ENCODE measurements at regions not wholly inside any gene's neighbourhood (a gene's known extent, or its start where the extent isn't known, plus 50 kb on each side); places are given as distances from the start of the nearest gene placed in this dataset.

DNA sequence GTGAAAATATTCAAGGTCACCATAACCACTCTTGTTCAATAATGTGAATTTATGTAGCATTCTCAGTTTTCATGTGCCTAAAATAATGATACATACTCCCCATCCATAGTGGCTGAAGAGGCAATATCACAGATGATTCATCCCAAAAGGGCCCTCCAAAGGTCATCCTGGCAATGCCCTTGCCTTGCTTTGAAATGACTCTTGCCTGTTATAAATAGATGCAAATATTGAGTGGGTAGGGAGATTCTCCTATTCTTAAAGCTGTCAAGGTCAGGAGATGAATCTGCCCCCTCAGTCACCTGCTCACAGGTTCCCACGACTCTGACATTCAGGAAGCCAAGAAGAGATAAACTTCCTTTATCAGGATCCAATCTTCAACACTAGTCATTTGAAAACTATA is 490.5 kb downstream of the TNS1 start:
- ChIA-PET POLR2A (no interaction called here), CTCF (ENCODE audit: low intra/inter-chr PET ratio, low total read pairs) (no interaction called here)
- DNase-seq (ENCODE audit: low spot score): no peak
- H3K9me3 ChIP-seq (ENCODE audit: low read length): no peaks in the 10 kb centered on the region
- no peaks in the 10 kb centered on the region for H3K4me1 ChIP-seq (ENCODE audit: insufficient read depth, low read length)
- ATAC-seq: no peak
- no peaks in the 10 kb centered on the region for H3K79me2 ChIP-seq (ENCODE audit: insufficient read depth, low read length)
- no peak overlapping the region for H2AFZ ChIP-seq (ENCODE audit: low read length)
- intact Hi-C loops (cut with micrococcal nuclease; ENCODE audit: unreplicated experiment): loop anchor here (5.0 kb wide), 1 partner anchor 995 kb away; no protein-coding TSS in a partner anchor
- in situ Hi-C loops (cut with HindIII; ENCODE audit: extremely low pct_ligation_motif_present, low pct_unique_long_range_greater_than_20kb): loop anchor here (5.0 to 25.0 kb wide), 3 partner anchors 470 to 1000 kb away; partner anchors contain the start of gene IGFBP5
- no peaks in the 10 kb centered on the region for H4K20me1 ChIP-seq (ENCODE audit: insufficient read depth, low read length)
- FAIRE-seq: no peak
- no TSS peak for BruUV-seq (replicated peaks)
- H3K4me3 ChIP-seq (replicated peaks in 1 of 3; ENCODE audit: insufficient read depth in 1 of 3, low read depth in 2 of 3, low read length in 3 of 3): no peak overlapping the region
- no peaks in the 10 kb centered on the region for H3K27me3 ChIP-seq (ENCODE audit: control insufficient read depth in 1 of 2, insufficient read depth in 2 of 2, low read length in 2 of 2)
- WGBS (ENCODE audit: low lambda C conversion rate): 0% methylated on average over 1 of the region's 1 CpG
- no peak overlapping the region for H3K4me2 ChIP-seq (ENCODE audit: low read depth, low read length)
- no peak overlapping the region for H3K9ac ChIP-seq (ENCODE audit: insufficient read depth, low read depth, low read length)
- TF ChIP-seq KDM5A (IDR thresholded peaks at IDR 0.05; ENCODE audit: borderline replicate concordance, low read length) (no peak), TEAD3 (CRISPR knock-in tag; optimal IDR thresholded peaks at IDR 0.05; ENCODE audit: borderline replicate concordance) (no peak), TEAD2 (CRISPR knock-in tag; IDR thresholded peaks at IDR 0.05) (no peak), ZNF75D (CRISPR knock-in tag; IDR thresholded peaks at IDR 0.05; ENCODE audit: borderline replicate concordance) (no peak), MXI1 (IDR thresholded peaks at IDR 0.05; ENCODE audit: borderline replicate concordance, low read depth, low read length) (no peak), AGO2 (optimal IDR thresholded peaks at IDR 0.05; ENCODE audit: low read depth, low read length) (no peak), ZNF274 (CRISPR knock-in tag; IDR thresholded peaks at IDR 0.05) (no peak), SOX13 (IDR thresholded peaks at IDR 0.05) (no peak), SOX13 (CRISPR knock-in tag; conservative IDR thresholded peaks at IDR 0.05 in 1 of 2, IDR thresholded peaks at IDR 0.05 in 1 of 2) (no peak), ATM (IDR thresholded peaks at IDR 0.05; ENCODE audit: borderline replicate concordance) (no peak), POLR2AphosphoS5 (IDR thresholded peaks at IDR 0.05; ENCODE audit: low read depth, low read length) (no peak), RARA (CRISPR knock-in tag; IDR thresholded peaks at IDR 0.05) (no peak), SIN3A (IDR thresholded peaks at IDR 0.05; ENCODE audit: borderline replicate concordance, low read depth, low read length) (no peak)
- TF ChIP-seq, protein P1, sequence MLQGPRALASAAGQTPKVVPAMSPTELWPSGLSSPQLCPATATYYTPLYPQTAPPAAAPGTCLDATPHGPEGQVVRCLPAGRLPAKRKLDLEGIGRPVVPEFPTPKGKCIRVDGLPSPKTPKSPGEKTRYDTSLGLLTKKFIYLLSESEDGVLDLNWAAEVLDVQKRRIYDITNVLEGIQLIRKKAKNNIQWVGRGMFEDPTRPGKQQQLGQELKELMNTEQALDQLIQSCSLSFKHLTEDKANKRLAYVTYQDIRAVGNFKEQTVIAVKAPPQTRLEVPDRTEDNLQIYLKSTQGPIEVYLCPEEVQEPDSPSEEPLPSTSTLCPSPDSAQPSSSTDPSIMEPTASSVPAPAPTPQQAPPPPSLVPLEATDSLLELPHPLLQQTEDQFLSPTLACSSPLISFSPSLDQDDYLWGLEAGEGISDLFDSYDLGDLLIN (CRISPR knock-in tag; IDR thresholded peaks at IDR 0.05; ENCODE audit: borderline replicate concordance): no peak
- TF ChIP-seq, protein P2, sequence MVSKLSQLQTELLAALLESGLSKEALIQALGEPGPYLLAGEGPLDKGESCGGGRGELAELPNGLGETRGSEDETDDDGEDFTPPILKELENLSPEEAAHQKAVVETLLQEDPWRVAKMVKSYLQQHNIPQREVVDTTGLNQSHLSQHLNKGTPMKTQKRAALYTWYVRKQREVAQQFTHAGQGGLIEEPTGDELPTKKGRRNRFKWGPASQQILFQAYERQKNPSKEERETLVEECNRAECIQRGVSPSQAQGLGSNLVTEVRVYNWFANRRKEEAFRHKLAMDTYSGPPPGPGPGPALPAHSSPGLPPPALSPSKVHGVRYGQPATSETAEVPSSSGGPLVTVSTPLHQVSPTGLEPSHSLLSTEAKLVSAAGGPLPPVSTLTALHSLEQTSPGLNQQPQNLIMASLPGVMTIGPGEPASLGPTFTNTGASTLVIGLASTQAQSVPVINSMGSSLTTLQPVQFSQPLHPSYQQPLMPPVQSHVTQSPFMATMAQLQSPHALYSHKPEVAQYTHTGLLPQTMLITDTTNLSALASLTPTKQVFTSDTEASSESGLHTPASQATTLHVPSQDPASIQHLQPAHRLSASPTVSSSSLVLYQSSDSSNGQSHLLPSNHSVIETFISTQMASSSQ (IDR thresholded peaks at IDR 0.05; ENCODE audit: low read depth): no peak
- TF ChIP-seq, protein P2 (CRISPR knock-in tag; IDR thresholded peaks at IDR 0.05; ENCODE audit: borderline replicate concordance): no peak
- H3K36me3 ChIP-seq (replicated peaks in 1 of 2; ENCODE audit: control insufficient read depth in 1 of 2, insufficient read depth in 2 of 2, low read length in 2 of 2): no peaks in the 10 kb centered on the region
- H3K27ac ChIP-seq (ENCODE audit: extremely low read length, insufficient read depth, low read length): no peak overlapping the region
